HG02970 (cell line): ENCODE measurements at regions not wholly inside any gene's neighbourhood (a gene's known extent, or its start where the extent isn't known, plus 50 kb on each side); places are given as distances from the start of the nearest gene placed in this dataset.

Source experiments
- ATAC-seq: cut with Tn5 transposase; IDR thresholded peaks from one replicate; pipeline ENCODE4 v1.9.1; 2021; ENCODE audit warnings: mild to moderate bottlenecking, moderate library complexity, moderate number of reproducible peaks; ENCODE audit not compliant: unreplicated experiment, low FRiP score

- ATAC-seq = no peak
Measured at GRCh38 chr10:36342781-36343180, 700.7 kb upstream of the FZD8 start.

- no peak for ATAC-seq
Measured at GRCh38 chr10:36341471-36341870, 699.4 kb upstream of the FZD8 start.

GRCh38 chr10:36336315-36336714 lies 694.2 kb upstream of the FZD8 start:
- no peak for ATAC-seq

- ATAC-seq = no peak
Measured at GRCh38 chr10:36333446-36333845, 691.4 kb upstream of the FZD8 start.

GRCh38 chr10:36332926-36333325 lies 690.8 kb upstream of the FZD8 start:
- ATAC-seq = no peak

GRCh38 chr10:36331121-36331520 lies 689.0 kb upstream of the FZD8 start:
- ATAC-seq = no peak

- no peak for ATAC-seq
Measured at GRCh38 chr10:36325815-36326214, 683.7 kb upstream of the FZD8 start.

GRCh38 chr10:36324831-36325230 lies 682.7 kb upstream of the FZD8 start:
- no peak for ATAC-seq

GRCh38 chr10:36313142-36313541 lies 671.0 kb upstream of the FZD8 start:
- ATAC-seq = no peak

- no peak for ATAC-seq
Measured at GRCh38 chr10:36303896-36304295, 661.8 kb upstream of the FZD8 start.

- no peak for ATAC-seq
Measured at GRCh38 chr10:36302086-36302485, 660.0 kb upstream of the FZD8 start.

- ATAC-seq = no peak
Measured at GRCh38 chr10:36301539-36301938, 659.4 kb upstream of the FZD8 start.

- no peak for ATAC-seq
Measured at GRCh38 chr10:36301139-36301538, 659.0 kb upstream of the FZD8 start.

GRCh38 chr10:36283827-36284226 lies 641.7 kb upstream of the FZD8 start:
- ATAC-seq = no peak

- no peak for ATAC-seq
Measured at GRCh38 chr10:36281831-36282331, 639.8 kb upstream of the FZD8 start.

GRCh38 chr10:36280890-36281499 lies 638.9 kb upstream of the FZD8 start:
- no peak for ATAC-seq

GRCh38 chr10:36280321-36280741 lies 638.2 kb upstream of the FZD8 start:
- ATAC-seq = no peak

- no peak for ATAC-seq
Measured at GRCh38 chr10:36278176-36278575, 636.1 kb upstream of the FZD8 start.

GRCh38 chr10:36277459-36277858 lies 635.4 kb upstream of the FZD8 start:
- no peak for ATAC-seq

GRCh38 chr10:36271627-36272340 lies 629.7 kb upstream of the FZD8 start:
- no peak for ATAC-seq

GRCh38 chr10:36269222-36269621 lies 627.1 kb upstream of the FZD8 start:
- no peak for ATAC-seq

GRCh38 chr10:36266923-36267322 lies 624.8 kb upstream of the FZD8 start:
- ATAC-seq = no peak
